ENCODE measurements at regions not wholly inside any gene's neighbourhood (a gene's known extent, or its start where the extent isn't known, plus 50 kb on each side); places are given as distances from the start of the nearest gene placed in this dataset.

GRCh38 chr3:152968388-152969024, 133.6 kb downstream of the P2RY1 start:
- no peak for ATAC-seq
- H3K27me3 Mint-ChIP-seq (ENCODE audit: low read depth): no peaks in the 10 kb centered on the region
- peaks cover 4% of the 10 kb centered on the region for H3K36me3 Mint-ChIP-seq
- POLR2A ChIA-PET: no interaction called here
- no peak overlapping the region for H3K27ac Mint-ChIP-seq
- H3K4me3 Mint-ChIP-seq: no peak overlapping the region
- no peak for DNase-seq (ENCODE audit: low spot score)
- CTCF ChIA-PET: no interaction called here
- H3K4me1 Mint-ChIP-seq: peaks cover 25% of the 10 kb centered on the region
- TF ChIP-seq CTCF (IDR thresholded peaks at IDR 0.05): no peak
- TF ChIP-seq, protein P1, sequence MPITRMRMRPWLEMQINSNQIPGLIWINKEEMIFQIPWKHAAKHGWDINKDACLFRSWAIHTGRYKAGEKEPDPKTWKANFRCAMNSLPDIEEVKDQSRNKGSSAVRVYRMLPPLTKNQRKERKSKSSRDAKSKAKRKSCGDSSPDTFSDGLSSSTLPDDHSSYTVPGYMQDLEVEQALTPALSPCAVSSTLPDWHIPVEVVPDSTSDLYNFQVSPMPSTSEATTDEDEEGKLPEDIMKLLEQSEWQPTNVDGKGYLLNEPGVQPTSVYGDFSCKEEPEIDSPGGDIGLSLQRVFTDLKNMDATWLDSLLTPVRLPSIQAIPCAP (CRISPR knock-in tag; IDR thresholded peaks at IDR 0.05): no peak
- TF ChIP-seq, protein P2, sequence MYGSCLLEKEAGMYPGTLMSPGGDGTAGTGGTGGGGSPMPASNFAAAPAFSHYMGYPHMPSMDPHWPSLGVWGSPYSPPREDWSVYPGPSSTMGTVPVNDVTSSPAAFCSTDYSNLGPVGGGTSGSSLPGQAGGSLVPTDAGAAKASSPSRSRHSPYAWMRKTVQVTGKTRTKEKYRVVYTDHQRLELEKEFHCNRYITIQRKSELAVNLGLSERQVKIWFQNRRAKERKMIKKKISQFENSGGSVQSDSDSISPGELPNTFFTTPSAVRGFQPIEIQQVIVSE (CRISPR knock-in tag; IDR thresholded peaks at IDR 0.05; ENCODE audit: borderline replicate concordance): no peak
- TF ChIP-seq ZNF396 (CRISPR knock-in tag; IDR thresholded peaks at IDR 0.05; ENCODE audit: borderline replicate concordance): no peak
- TF ChIP-seq GRHL2 (CRISPR knock-in tag; IDR thresholded peaks at IDR 0.05; ENCODE audit: insufficient replicate concordance, severe bottlenecking): no peak
- no peak for TF ChIP-seq RORB (CRISPR knock-in tag; IDR thresholded peaks at IDR 0.05)
- TF ChIP-seq IRF2 (CRISPR knock-in tag; IDR thresholded peaks at IDR 0.05; ENCODE audit: borderline replicate concordance, low read depth): no peak
- no peak for TF ChIP-seq ZNF423 (CRISPR knock-in tag; IDR thresholded peaks at IDR 0.05)
- TF ChIP-seq, protein P3, sequence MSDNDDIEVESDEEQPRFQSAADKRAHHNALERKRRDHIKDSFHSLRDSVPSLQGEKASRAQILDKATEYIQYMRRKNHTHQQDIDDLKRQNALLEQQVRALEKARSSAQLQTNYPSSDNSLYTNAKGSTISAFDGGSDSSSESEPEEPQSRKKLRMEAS (CRISPR knock-in tag; IDR thresholded peaks at IDR 0.05): no peak
- no peak for TF ChIP-seq FOXK1 (CRISPR knock-in tag; IDR thresholded peaks at IDR 0.05)
- H3K9me3 Mint-ChIP-seq: peaks cover 20% of the 10 kb centered on the region

DNA sequence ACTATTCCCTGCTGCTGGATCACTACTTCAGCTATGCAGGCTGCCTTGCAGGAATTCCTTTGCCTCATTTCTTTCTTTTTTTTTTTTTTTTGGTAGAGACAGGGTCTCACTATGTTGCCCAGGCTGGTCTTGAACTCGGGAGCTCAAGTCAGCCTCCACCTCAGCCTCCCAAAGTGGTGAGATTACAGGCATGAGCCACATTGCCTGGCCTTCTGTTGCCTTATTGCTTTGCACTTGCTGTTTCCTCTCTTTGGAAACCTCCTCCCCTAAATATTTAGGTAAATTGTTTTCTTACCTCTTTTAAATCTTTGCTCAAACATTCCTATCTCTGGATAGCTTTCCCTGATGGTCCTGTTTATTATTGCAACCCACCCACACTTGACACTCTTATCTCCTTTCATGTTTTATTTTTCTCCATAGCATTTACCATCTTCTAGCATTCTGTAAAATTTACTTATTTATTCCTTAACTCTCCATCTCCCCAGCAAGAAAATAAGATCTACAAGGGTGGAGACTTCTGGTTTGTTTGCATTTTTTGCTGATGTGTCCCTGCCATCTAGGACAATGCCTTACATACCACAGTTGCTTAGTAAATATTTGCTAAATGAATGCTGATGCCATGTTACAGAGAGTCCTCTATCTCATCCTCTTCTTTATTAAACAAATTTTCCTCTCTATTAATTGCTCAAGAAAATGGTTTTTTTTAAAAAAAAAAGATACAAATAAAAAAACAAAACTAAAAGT, 134.8 kb downstream of the P2RY1 start:
- Mint-ChIP-seq H3K4me3 (no peak overlapping the region), H3K27ac (peak overlapping the region; percentile 10), H3K36me3 (peaks cover 4% of the 10 kb centered on the region; the same call in 1 of the 2 replicates), H3K9me3 (peaks cover 11% of the 10 kb centered on the region), H3K27me3 (ENCODE audit: low read depth) (no peaks in the 10 kb centered on the region), H3K4me1 (peaks cover 25% of the 10 kb centered on the region)
- POLR2A ChIA-PET: no interaction called here
- DNase-seq (ENCODE audit: low spot score): no peak
- ATAC-seq: peak; percentile 69
- TF ChIP-seq ZNF121 (CRISPR knock-in tag; IDR thresholded peaks at IDR 0.05) (peak; percentile 91), ZNF317 (CRISPR knock-in tag; IDR thresholded peaks at IDR 0.05; ENCODE audit: borderline replicate concordance, low read depth) (no peak), ZNF232 (CRISPR knock-in tag; IDR thresholded peaks at IDR 0.05) (no peak), AFF4 (CRISPR knock-in tag; IDR thresholded peaks at IDR 0.05; ENCODE audit: borderline replicate concordance) (no peak)
- CTCF ChIA-PET: interaction anchor here (1.4 kb wide), 1 partner anchor 18 kb away, joined by 4 read pairs; no protein-coding TSS in a partner anchor

Data from WTC11 (cell line).